PC-9 (cell line): ENCODE measurements at regions not wholly inside any gene's neighbourhood (a gene's known extent, or its start where the extent isn't known, plus 50 kb on each side); places are given as distances from the start of the nearest gene placed in this dataset.

Experiments
- BruUV-seq: library from RNA; stranded (reverse); fragments of 400-500 nt; replicated peaks from 2 replicates; lab custom pipeline; 2021; lab: Mats Ljungman, UMichigan
- CTCF ChIA-PET: fragments of 300-600 bp; sonication (Branson Sonifier 250); formaldehyde crosslinking; loops from one replicate; lab custom pipeline; 2022; ENCODE audit warnings: antibody characterized with exemption; lab: Charles Lee
- POLR2A ChIA-PET: fragments of 300-600 bp; sonication (Branson Sonifier 250); formaldehyde crosslinking; loops from one replicate; lab custom pipeline; 2022; ENCODE audit warnings: antibody characterized with exemption; ENCODE audit not compliant: unreplicated experiment; lab: Charles Lee
- DNase-seq, 2 experiments: peaks; one replicate each; pipeline versions ENCODE4 v3.0.0 to v3.0.0-alpha.2; 2015 to 2022; ENCODE audit warnings: mixed read lengths in 1 of 2
- H2AFZ ChIP-seq: fragments of 200-600 bp; sonication (generic); 2 replicates; pipeline ENCODE4 v1.8.1; 2017; ENCODE audit warnings: antibody characterized with exemption
- H3F3A ChIP-seq: fragments of 200-600 bp; sonication (generic); 2 replicates; pipeline ENCODE4 v1.8.1; 2017; ENCODE audit warnings: antibody characterized with exemption, mild to moderate bottlenecking, low read depth; ENCODE audit not compliant: insufficient read depth
- H3K27ac ChIP-seq: fragments of 200-600 bp; sonication (generic); 2 replicates; pipeline ENCODE4 v1.6.1; 2016; ENCODE audit warnings: mixed run types
- H3K27me3 ChIP-seq: fragments of 200-600 bp; sonication (generic); 2 replicates; pipeline ENCODE4 v1.6.1; 2016; ENCODE audit warnings: low read depth, mixed run types; ENCODE audit not compliant: insufficient read depth
- H3K36me3 ChIP-seq: fragments of 200-600 bp; sonication (generic); 2 replicates; pipeline ENCODE4 v1.6.1; 2016; ENCODE audit warnings: low read depth, mixed run types
- H3K4me1 ChIP-seq: fragments of 200-600 bp; sonication (generic); replicated peaks from 2 replicates; pipeline ENCODE4 v1.6.1; 2016; ENCODE audit warnings: mixed run types; ENCODE audit not compliant: insufficient read depth
- H3K4me2 ChIP-seq: fragments of 200-600 bp; sonication (generic); 2 replicates; pipeline ENCODE4 v1.6.1; 2017; ENCODE audit warnings: mixed run types
- H3K4me3 ChIP-seq: fragments of 200-600 bp; sonication (generic); 2 replicates; pipeline ENCODE4 v1.6.1; 2016; ENCODE audit warnings: mixed run types
- H3K79me2 ChIP-seq: fragments of 200-600 bp; sonication (generic); 2 replicates; pipeline ENCODE4 v1.6.1; 2017; ENCODE audit warnings: low read depth, mixed run types
- H3K9me2 ChIP-seq: fragments of 200-600 bp; sonication (generic); 2 replicates; pipeline ENCODE4 v1.8.1; 2017; ENCODE audit warnings: mild to moderate bottlenecking; ENCODE audit not compliant: insufficient read depth
- H3K9me3 ChIP-seq: fragments of 200-600 bp; sonication (generic); 2 replicates; pipeline ENCODE4 v1.8.1; 2016; ENCODE audit warnings: low read depth; ENCODE audit not compliant: insufficient read depth
- H4K20me1 ChIP-seq: fragments of 200-600 bp; sonication (generic); 2 replicates; pipeline ENCODE4 v1.8.1; 2017; ENCODE audit not compliant: insufficient read depth
- CTCF ChIP-seq: fragments of 200-600 bp; sonication (generic); conservative IDR thresholded peaks from 2 replicates; pipeline ENCODE4 v1.6.1; 2017; ENCODE audit warnings: mixed run types, antibody characterized with exemption, mild to moderate bottlenecking, moderate library complexity
- EZH2 ChIP-seq: fragments of 200-600 bp; sonication (generic); IDR thresholded peaks from 2 replicates; pipeline ENCODE4 v1.8.0; 2017; ENCODE audit warnings: antibody characterized with exemption, low read depth
- intact Hi-C: fragments of 100-400 bp; cut with micrococcal nuclease; formaldehyde crosslinking; loops from one replicate; pipeline ENCODE4 v1.10.0; 2022; ENCODE audit not compliant: unreplicated experiment

GRCh38 chr15:60155661-60156060, 151.6 kb downstream of the FOXB1 start:
- ChIA-PET POLR2A (no interaction called here), CTCF (interaction anchor here (0.6 kb wide), 1 partner anchor 24 kb away, joined by 7 read pairs; no protein-coding TSS in a partner anchor)
- H3K9me3 ChIP-seq, result no peaks in the 10 kb centered on the region
- BruUV-seq, result no TSS peak
- no peaks in the 10 kb centered on the region for H3K4me1 ChIP-seq
- no peaks in the 10 kb centered on the region for H3K36me3 ChIP-seq
- TF ChIP-seq EZH2 (no peak), CTCF (no peak)
- intact Hi-C loops, result no loop called here
- H2AFZ ChIP-seq, result no peak overlapping the region
- H3K27ac ChIP-seq, result no peak overlapping the region
- H3K4me2 ChIP-seq, result peak overlapping the region; percentile 26; the same call in 1 of the 2 replicates
- no peaks in the 10 kb centered on the region for H3K27me3 ChIP-seq
- H4K20me1 ChIP-seq, result no peaks in the 10 kb centered on the region
- H3K9me2 ChIP-seq, result no peaks in the 10 kb centered on the region
- no peak for DNase-seq
- no peaks in the 10 kb centered on the region for H3F3A ChIP-seq
- H3K4me3 ChIP-seq, result no peak overlapping the region
- H3K79me2 ChIP-seq, result no peaks in the 10 kb centered on the region

GRCh38 chr15:60160909-60161308, 156.8 kb downstream of the FOXB1 start:
- no peak overlapping the region for H3K27ac ChIP-seq
- no peaks in the 10 kb centered on the region for H3K9me3 ChIP-seq
- BruUV-seq, result no TSS peak
- no peak for DNase-seq
- TF ChIP-seq EZH2, result no peak
- no peaks in the 10 kb centered on the region for H3K79me2 ChIP-seq
- POLR2A ChIA-PET, result no interaction called here
- H3F3A ChIP-seq, result no peaks in the 10 kb centered on the region
- H3K4me3 ChIP-seq, result no peak overlapping the region
- H2AFZ ChIP-seq, result no peak overlapping the region
- H3K27me3 ChIP-seq, result no peaks in the 10 kb centered on the region
- no peaks in the 10 kb centered on the region for H3K36me3 ChIP-seq
- CTCF ChIA-PET, result interaction anchor here (0.6 kb wide), 2 partner anchors 93 to 332 kb away, joined by 3 read pairs; no protein-coding TSS in a partner anchor
- H3K4me1 ChIP-seq, result no peaks in the 10 kb centered on the region
- H4K20me1 ChIP-seq, result no peaks in the 10 kb centered on the region
- intact Hi-C loops, result no loop called here
- H3K9me2 ChIP-seq, result no peaks in the 10 kb centered on the region
- no peak overlapping the region for H3K4me2 ChIP-seq

GRCh38 chr15:60161704-60162103, 157.6 kb downstream of the FOXB1 start:
- Histone ChIP-seq H3K9me2 (no peaks in the 10 kb centered on the region), H3K27ac (no peak overlapping the region), H3F3A (no peaks in the 10 kb centered on the region), H3K4me2 (no peak overlapping the region), H3K4me3 (no peak overlapping the region), H3K27me3 (no peaks in the 10 kb centered on the region), H3K9me3 (no peaks in the 10 kb centered on the region), H4K20me1 (no peaks in the 10 kb centered on the region), H3K4me1 (no peaks in the 10 kb centered on the region), H2AFZ (no peak overlapping the region), H3K79me2 (no peaks in the 10 kb centered on the region), H3K36me3 (no peaks in the 10 kb centered on the region)
- DNase-seq, result no peak
- ChIA-PET POLR2A (interaction anchor here (0.5 to 0.6 kb wide), 3 partner anchors 220 to 636 kb away, joined by 3 to 24 read pairs (median 3); no protein-coding TSS in a partner anchor), CTCF (no interaction called here)
- no TSS peak for BruUV-seq
- TF ChIP-seq CTCF (no peak), EZH2 (no peak)
- intact Hi-C loops, result no loop called here
